Neural crest cell (in vitro differentiated cells): ENCODE measurements at regions not wholly inside any gene's neighbourhood (a gene's known extent, or its start where the extent isn't known, plus 50 kb on each side); places are given as distances from the start of the nearest gene placed in this dataset.

Source experiments
- DNase-seq: peaks from one replicate; pipeline ENCODE4 v3.0.0; 2021; ENCODE audit warnings: low read depth, mixed read lengths, low spot score
- H3K27ac Mint-ChIP-seq: one replicate; pipeline ENCODE4 v1.8.0; 2021; ENCODE audit warnings: mild to moderate bottlenecking, mixed read lengths; ENCODE audit not compliant: unreplicated experiment
- H3K27me3 Mint-ChIP-seq: 2 replicates; pipeline ENCODE4 v1.8.0; 2021; ENCODE audit warnings: low read depth, mild to moderate bottlenecking, mixed read lengths
- H3K36me3 Mint-ChIP-seq: 2 replicates; pipeline ENCODE4 v1.8.0; 2021; ENCODE audit warnings: low read depth, mild to moderate bottlenecking, mixed read lengths
- H3K4me1 Mint-ChIP-seq: 2 replicates; pipeline ENCODE4 v1.8.0; 2021; ENCODE audit warnings: mixed read lengths
- H3K4me3 Mint-ChIP-seq: one replicate; pipeline ENCODE4 v1.8.0; 2021; ENCODE audit warnings: mild to moderate bottlenecking, mixed read lengths
- H3K9me3 Mint-ChIP-seq: 2 replicates; pipeline ENCODE4 v1.8.0; 2021; ENCODE audit warnings: mixed read lengths
- TF ChIP-seq, protein P1 (sequence below): fragments of 200-600 bp; sonication (generic); conservative IDR thresholded peaks from 2 replicates; pipeline ENCODE4 v1.5.0; 2021; ENCODE audit warnings: antibody characterized with exemption, mild to moderate bottlenecking

DNA sequence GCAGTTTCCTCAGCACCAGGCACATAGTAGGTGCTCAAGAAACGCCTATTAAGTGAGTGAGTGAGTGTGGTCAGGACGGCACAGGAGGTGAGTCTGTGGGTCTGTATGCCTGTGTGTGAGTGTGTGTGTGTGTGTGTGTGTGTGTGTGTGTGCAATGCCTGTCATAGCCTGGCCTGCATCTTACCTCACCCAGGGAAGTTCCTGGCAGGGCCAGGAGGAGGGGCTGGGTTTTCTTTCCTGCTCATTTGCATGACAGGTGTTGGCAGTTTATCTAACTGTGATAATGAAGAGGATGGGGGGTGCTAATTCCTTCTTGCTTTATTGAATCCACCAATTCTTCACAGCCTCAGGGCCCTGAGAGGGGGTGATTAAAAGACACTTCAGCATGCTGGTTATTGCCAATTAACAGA, 146.7 kb upstream of the MLN start:
- Mint-ChIP-seq H3K27me3 (no peaks in the 10 kb centered on the region), H3K4me3 (no peak overlapping the region), H3K36me3 (no peaks in the 10 kb centered on the region), H3K27ac (no peak overlapping the region), H3K9me3 (no peaks in the 10 kb centered on the region), H3K4me1 (no peaks in the 10 kb centered on the region)
- no peak for DNase-seq
- TF ChIP-seq, protein P1, sequence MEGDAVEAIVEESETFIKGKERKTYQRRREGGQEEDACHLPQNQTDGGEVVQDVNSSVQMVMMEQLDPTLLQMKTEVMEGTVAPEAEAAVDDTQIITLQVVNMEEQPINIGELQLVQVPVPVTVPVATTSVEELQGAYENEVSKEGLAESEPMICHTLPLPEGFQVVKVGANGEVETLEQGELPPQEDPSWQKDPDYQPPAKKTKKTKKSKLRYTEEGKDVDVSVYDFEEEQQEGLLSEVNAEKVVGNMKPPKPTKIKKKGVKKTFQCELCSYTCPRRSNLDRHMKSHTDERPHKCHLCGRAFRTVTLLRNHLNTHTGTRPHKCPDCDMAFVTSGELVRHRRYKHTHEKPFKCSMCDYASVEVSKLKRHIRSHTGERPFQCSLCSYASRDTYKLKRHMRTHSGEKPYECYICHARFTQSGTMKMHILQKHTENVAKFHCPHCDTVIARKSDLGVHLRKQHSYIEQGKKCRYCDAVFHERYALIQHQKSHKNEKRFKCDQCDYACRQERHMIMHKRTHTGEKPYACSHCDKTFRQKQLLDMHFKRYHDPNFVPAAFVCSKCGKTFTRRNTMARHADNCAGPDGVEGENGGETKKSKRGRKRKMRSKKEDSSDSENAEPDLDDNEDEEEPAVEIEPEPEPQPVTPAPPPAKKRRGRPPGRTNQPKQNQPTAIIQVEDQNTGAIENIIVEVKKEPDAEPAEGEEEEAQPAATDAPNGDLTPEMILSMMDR, result no peak

DNA sequence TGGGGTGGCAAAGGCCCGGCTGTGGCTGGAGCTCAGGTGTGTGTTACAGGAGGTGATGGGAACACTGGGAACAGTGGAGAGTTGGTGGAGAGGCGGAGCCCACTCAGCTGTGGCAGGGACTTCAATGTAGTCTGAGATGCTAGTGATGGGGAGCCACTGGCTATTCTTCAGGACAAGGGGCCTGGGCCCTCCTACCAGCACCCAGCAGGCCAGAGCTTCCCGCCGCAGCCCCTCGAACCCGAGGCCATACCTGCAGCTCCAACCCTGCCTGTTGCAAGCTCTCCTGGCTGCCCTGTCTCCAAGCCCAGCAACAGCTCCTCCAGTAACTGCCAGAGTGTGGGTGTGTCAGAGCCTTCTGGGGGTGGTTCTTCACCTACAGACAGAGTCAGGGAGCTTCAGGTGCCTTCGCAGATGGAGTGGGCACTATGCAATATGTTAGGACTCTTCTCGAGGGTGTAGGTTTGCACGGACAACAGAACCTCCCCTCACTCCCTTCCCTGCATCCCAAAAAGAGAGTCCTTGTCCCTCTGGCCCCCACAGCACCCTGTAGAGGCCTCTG, 146.2 kb upstream of the MLN start:
- DNase-seq, result no peak
- H3K9me3 Mint-ChIP-seq, result no peaks in the 10 kb centered on the region
- H3K27ac Mint-ChIP-seq, result no peak overlapping the region
- H3K4me3 Mint-ChIP-seq, result no peak overlapping the region
- no peaks in the 10 kb centered on the region for H3K36me3 Mint-ChIP-seq
- H3K4me1 Mint-ChIP-seq, result no peaks in the 10 kb centered on the region
- no peaks in the 10 kb centered on the region for H3K27me3 Mint-ChIP-seq
- TF ChIP-seq, protein P1, result no peak

DNA sequence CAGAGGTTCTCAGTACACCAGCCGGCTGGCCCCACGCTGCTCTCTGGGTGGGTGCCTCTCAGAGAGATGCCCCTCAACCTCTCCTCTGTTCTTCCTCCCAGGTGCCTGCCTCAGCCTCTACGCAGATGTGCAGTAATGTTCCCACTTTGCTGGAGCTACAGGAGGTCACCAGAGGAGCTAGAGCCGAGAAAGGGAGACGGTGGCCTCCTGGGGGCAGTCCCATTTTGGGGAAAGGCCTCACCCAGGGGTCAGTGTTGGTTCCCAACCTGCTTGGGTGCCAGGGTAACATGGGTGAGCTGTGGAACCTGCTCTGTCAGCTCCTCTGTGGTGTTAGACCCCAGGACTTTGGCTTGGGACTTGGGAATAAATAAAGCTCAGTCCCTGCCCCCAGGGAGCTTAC, 145.3 kb upstream of the MLN start:
- DNase-seq, result no peak
- TF ChIP-seq, protein P1, result no peak
- H3K4me1 Mint-ChIP-seq, result no peaks in the 10 kb centered on the region
- H3K4me3 Mint-ChIP-seq, result no peak overlapping the region
- H3K27ac Mint-ChIP-seq, result no peak overlapping the region
- H3K9me3 Mint-ChIP-seq, result no peaks in the 10 kb centered on the region
- H3K36me3 Mint-ChIP-seq, result no peaks in the 10 kb centered on the region
- H3K27me3 Mint-ChIP-seq, result no peaks in the 10 kb centered on the region

DNA sequence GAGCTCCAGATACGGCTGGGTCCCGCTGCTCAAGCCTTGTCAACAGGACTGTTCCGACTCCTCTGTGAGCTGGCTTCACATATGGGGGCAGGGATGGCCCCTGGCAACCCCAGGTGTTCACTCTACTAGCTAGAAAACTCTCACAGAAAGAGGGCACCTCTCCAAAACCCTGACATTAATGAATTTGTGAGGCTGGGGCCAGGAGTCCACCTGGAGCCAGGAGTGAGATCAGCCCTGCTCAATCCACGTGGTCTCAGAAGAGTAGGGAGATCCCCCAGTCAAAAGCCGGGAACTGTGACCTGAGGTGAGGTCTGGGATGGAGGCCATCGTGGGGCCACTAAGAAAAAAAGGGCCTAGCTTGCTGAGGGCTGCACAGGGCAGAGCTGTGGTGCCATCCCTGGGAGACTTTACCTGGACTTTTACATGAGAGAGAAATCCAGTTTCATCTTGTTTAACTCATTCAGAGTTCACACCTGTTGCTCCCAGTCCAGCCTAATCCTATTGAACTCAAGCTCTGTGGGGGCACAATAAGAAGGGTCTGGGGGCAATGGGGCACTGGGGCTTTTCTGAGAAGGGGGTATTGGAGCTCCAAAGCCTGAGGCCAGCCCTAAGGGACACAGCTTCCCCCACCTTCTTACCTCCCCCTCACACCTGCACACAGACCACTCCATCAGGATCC, 144.3 kb upstream of the MLN start:
- Mint-ChIP-seq H3K4me3 (no peak overlapping the region), H3K9me3 (no peaks in the 10 kb centered on the region), H3K27me3 (no peaks in the 10 kb centered on the region), H3K36me3 (no peaks in the 10 kb centered on the region), H3K4me1 (no peaks in the 10 kb centered on the region), H3K27ac (no peak overlapping the region)
- no peak for DNase-seq
- TF ChIP-seq, protein P1, result no peak

DNA sequence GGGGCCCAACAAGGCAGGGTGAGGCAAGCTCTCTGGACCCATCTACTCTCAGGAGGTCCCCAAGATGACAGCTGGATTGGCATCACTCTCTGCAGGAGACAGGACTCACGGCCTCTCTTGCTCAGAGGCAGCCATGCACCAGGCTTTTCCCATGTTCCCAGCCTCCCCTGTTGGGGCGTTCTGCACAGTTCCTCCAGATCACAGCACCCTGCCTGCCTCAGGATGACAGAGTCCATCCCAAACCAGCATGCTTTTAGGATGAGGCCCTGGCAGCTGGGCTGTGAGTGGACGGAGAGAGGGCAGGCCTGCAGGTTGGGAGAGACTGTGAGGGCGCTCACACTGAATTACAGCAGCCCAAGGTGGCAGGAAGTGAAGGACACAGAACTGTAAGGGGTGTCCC, 143.2 kb upstream of the MLN start:
- Mint-ChIP-seq H3K27me3 (no peaks in the 10 kb centered on the region), H3K9me3 (no peaks in the 10 kb centered on the region), H3K4me3 (no peak overlapping the region), H3K27ac (no peak overlapping the region), H3K4me1 (no peaks in the 10 kb centered on the region), H3K36me3 (no peaks in the 10 kb centered on the region)
- TF ChIP-seq, protein P1, result no peak
- no peak for DNase-seq
